Chondrocyte (in vitro differentiated cells): ENCODE measurements at regions not wholly inside any gene's neighbourhood (a gene's known extent, or its start where the extent isn't known, plus 50 kb on each side); places are given as distances from the start of the nearest gene placed in this dataset.

Experiments used
- DNase-seq: peaks from one replicate; pipeline ENCODE4 v3.0.0; 2021; ENCODE audit warnings: mixed read lengths, low spot score
- H3K27ac Mint-ChIP-seq: one replicate; pipeline ENCODE4 v1.8.0; 2021; ENCODE audit warnings: mild to moderate bottlenecking, moderate library complexity, mixed read lengths; ENCODE audit not compliant: unreplicated experiment
- H3K27me3 Mint-ChIP-seq: 2 replicates; pipeline ENCODE4 v1.8.0; 2021; ENCODE audit warnings: low read depth, mixed read lengths
- H3K36me3 Mint-ChIP-seq: 2 replicates; pipeline ENCODE4 v1.8.0; 2021; ENCODE audit warnings: low read depth, mixed read lengths
- H3K4me1 Mint-ChIP-seq: 2 replicates; pipeline ENCODE4 v1.8.0; 2021; ENCODE audit warnings: low read depth, mild to moderate bottlenecking, mixed read lengths
- H3K4me3 Mint-ChIP-seq: one replicate; pipeline ENCODE4 v1.8.0; 2021; ENCODE audit warnings: mild to moderate bottlenecking, moderate library complexity, mixed read lengths; ENCODE audit not compliant: unreplicated experiment
- H3K9me3 Mint-ChIP-seq: 2 replicates; pipeline ENCODE4 v1.8.0; 2021; ENCODE audit warnings: low read depth, mixed read lengths
- CTCF ChIP-seq: fragments of 200-600 bp; sonication (generic); IDR thresholded peaks from 2 replicates; pipeline ENCODE4 v1.5.0; 2021; ENCODE audit warnings: antibody characterized with exemption, mild to moderate bottlenecking, moderate library complexity

- Mint-ChIP-seq H3K9me3 (peaks cover 5% of the 10 kb centered on the region), H3K36me3 (no peaks in the 10 kb centered on the region), H3K27me3 (no peaks in the 10 kb centered on the region), H3K4me3 (no peak overlapping the region), H3K4me1 (peaks cover 32% of the 10 kb centered on the region), H3K27ac (peak overlapping the region; percentile 62)
- TF ChIP-seq CTCF: no peak
- no peak for DNase-seq
Measured at GRCh38 chr19:28153123-28153522, 1059.8 kb downstream of the UQCRFS1 start.

DNA sequence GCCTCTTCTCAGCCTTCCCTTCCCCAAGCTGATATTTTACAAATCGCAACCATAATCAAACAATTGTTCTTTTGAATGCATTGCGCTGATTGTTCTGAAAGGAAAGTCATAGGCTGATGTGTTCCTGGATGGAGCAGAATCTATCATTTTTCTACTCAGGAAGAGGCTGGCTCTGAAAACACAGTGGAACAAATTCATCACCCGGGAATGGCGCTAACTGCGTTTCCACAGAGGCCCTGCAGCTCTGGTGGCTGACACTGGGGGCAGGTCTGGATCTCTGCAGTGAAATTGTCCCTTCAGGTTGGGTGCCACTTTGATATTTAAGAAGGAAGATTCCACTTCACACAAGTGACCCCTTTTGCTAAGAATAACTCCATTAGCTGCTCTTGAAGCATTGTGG, 1060.8 kb downstream of the UQCRFS1 start:
- Mint-ChIP-seq H3K27me3 (no peaks in the 10 kb centered on the region), H3K4me1 (peaks cover 32% of the 10 kb centered on the region), H3K36me3 (no peaks in the 10 kb centered on the region), H3K4me3 (no peak overlapping the region), H3K9me3 (no peaks in the 10 kb centered on the region), H3K27ac (peak overlapping the region; percentile 62)
- TF ChIP-seq CTCF: no peak
- DNase-seq: no peak

DNA sequence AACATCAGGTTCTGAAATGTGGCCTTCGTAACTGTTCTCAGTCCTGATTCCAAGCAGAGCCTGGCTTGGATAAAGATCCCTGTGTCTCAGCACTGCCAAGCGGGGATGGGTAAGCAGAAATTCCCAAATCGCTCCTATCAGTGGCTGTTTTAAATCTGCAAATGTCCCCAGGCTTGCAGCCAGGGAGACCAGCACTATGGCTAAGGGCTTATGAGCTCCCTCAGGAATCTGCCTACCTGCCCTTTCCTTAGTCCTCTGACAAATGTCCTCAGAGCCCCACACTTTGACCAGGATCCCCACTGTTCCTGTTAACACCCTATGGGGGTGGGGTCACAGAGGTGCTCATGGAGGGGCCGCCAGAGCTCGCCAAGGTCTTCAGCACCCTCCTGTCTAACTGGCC, 1062.8 kb downstream of the UQCRFS1 start:
- peaks cover 8% of the 10 kb centered on the region for H3K27me3 Mint-ChIP-seq
- H3K4me1 Mint-ChIP-seq: peaks cover 25% of the 10 kb centered on the region
- H3K9me3 Mint-ChIP-seq: no peaks in the 10 kb centered on the region
- TF ChIP-seq CTCF: no peak
- no peak for DNase-seq
- H3K36me3 Mint-ChIP-seq: no peaks in the 10 kb centered on the region
- no peak overlapping the region for H3K4me3 Mint-ChIP-seq
- no peak overlapping the region for H3K27ac Mint-ChIP-seq

GRCh38 chr19:28148554-28148953, 1064.4 kb downstream of the UQCRFS1 start:
- Mint-ChIP-seq H3K36me3 (no peaks in the 10 kb centered on the region), H3K9me3 (no peaks in the 10 kb centered on the region), H3K4me1 (peaks cover 13% of the 10 kb centered on the region), H3K4me3 (no peak overlapping the region), H3K27me3 (peaks cover 8% of the 10 kb centered on the region), H3K27ac (no peak overlapping the region)
- no peak for DNase-seq
- TF ChIP-seq CTCF: no peak

GRCh38 chr19:28142258-28142657, 1070.7 kb downstream of the UQCRFS1 start:
- no peaks in the 10 kb centered on the region for H3K36me3 Mint-ChIP-seq
- H3K4me3 Mint-ChIP-seq: no peak overlapping the region
- H3K4me1 Mint-ChIP-seq: no peaks in the 10 kb centered on the region
- no peak for DNase-seq
- peaks cover 6% of the 10 kb centered on the region for H3K9me3 Mint-ChIP-seq
- peaks cover 12% of the 10 kb centered on the region for H3K27me3 Mint-ChIP-seq
- no peak overlapping the region for H3K27ac Mint-ChIP-seq
- TF ChIP-seq CTCF: no peak
